CD14-positive monocyte (primary cell): ENCODE measurements at regions not wholly inside any gene's neighbourhood (a gene's known extent, or its start where the extent isn't known, plus 50 kb on each side); places are given as distances from the start of the nearest gene placed in this dataset.

Experiments
- DNase-seq, 3 donors: peaks; one replicate each; pipeline ENCODE4 v3.0.0-alpha.2; 2011 to 2022
- H2AFZ ChIP-seq: 2 replicates; pipeline ENCODE4 v1.6.0; 2012; ENCODE audit warnings: mild to moderate bottlenecking, low read depth, low read length, inconsistent platforms; ENCODE audit not compliant: insufficient read depth, poor library complexity, severe bottlenecking
- H3K27ac ChIP-seq, 2 donors: 1 replicate in 1 of 2; 2 replicates in 1 of 2; pipeline ENCODE4 v1.5.1; 2012 to 2013; ENCODE audit warnings: low read length in 2 of 2, control low read depth in 1 of 2, inconsistent platforms in 1 of 2, low read depth in 1 of 2, mild to moderate bottlenecking in 1 of 2
- H3K27me3 ChIP-seq, 2 donors: one replicate each; pipeline versions ENCODE4 v1.6.0 to v1.6.1; 2011 to 2013; ENCODE audit warnings: low read length in 2 of 2; ENCODE audit not compliant: control insufficient read depth in 2 of 2, insufficient read depth in 2 of 2
- H3K36me3 ChIP-seq, 2 donors: replicated peaks in 1 of 2; 1 replicate in 1 of 2; 2 replicates in 1 of 2; pipeline versions ENCODE4 v1.5.1 to v1.6.1; 2012 to 2013; ENCODE audit warnings: low read length in 2 of 2, control low read depth in 1 of 2, inconsistent platforms in 1 of 2, mild to moderate bottlenecking in 1 of 2; ENCODE audit not compliant: insufficient read depth in 2 of 2, control insufficient read depth in 1 of 2
- H3K4me1 ChIP-seq, 2 donors: 1 replicate in 1 of 2; 2 replicates in 1 of 2; pipeline versions ENCODE4 v1.5.1 to v1.6.1; 2012 to 2013; ENCODE audit warnings: low read length in 2 of 2, control low read depth in 1 of 2, inconsistent platforms in 1 of 2, mild to moderate bottlenecking in 1 of 2, moderate library complexity in 1 of 2; ENCODE audit not compliant: insufficient read depth in 2 of 2, control insufficient read depth in 1 of 2
- H3K4me2 ChIP-seq: replicated peaks from 2 replicates; pipeline ENCODE3; 2012; ENCODE audit warnings: low read length, moderate library complexity, mild to moderate bottlenecking; ENCODE audit not compliant: poor library complexity, severe bottlenecking; ENCODE audit errors: extremely low read depth
- H3K4me3 ChIP-seq, 3 experiments: fragments of 200-600 bp in 1 of 3; sonication (generic) in 1 of 3; replicated peaks in 1 of 3; 1 replicate in 2 of 3; 2 replicates in 1 of 3; pipeline ENCODE4 v1.5.1; 2011 to 2013; ENCODE audit warnings: low read length in 3 of 3, mild to moderate bottlenecking in 3 of 3, control low read depth in 2 of 3, low read depth in 2 of 3, inconsistent platforms in 1 of 3, moderate library complexity in 1 of 3
- H3K79me2 ChIP-seq: 2 replicates; pipeline ENCODE4 v1.6.0; 2012; ENCODE audit warnings: mild to moderate bottlenecking, control low read depth, inconsistent platforms, low read length, moderate library complexity; ENCODE audit not compliant: insufficient read depth
- H3K9ac ChIP-seq: 2 replicates; pipeline ENCODE4 v1.6.0; 2017; ENCODE audit warnings: low read length, mild to moderate bottlenecking; ENCODE audit not compliant: insufficient read depth, poor library complexity, severe bottlenecking
- H3K9me3 ChIP-seq, 2 donors: replicated peaks in 1 of 2; 1 replicate in 1 of 2; 2 replicates in 1 of 2; pipeline versions ENCODE4 v1.5.1 to v1.6.1; 2012 to 2013; ENCODE audit warnings: low read length in 2 of 2, control low read depth in 1 of 2; ENCODE audit not compliant: control insufficient read depth in 1 of 2, insufficient read depth in 1 of 2
- H4K20me1 ChIP-seq: 2 replicates; pipeline ENCODE4 v1.6.0; 2012; ENCODE audit warnings: mild to moderate bottlenecking, low read length, control low read depth, moderate library complexity; ENCODE audit not compliant: insufficient read depth
- H3K27ac Mint-ChIP-seq, 7 donors: one replicate each; pipeline ENCODE4 v1.8.0; 2020; ENCODE audit warnings: mild to moderate bottlenecking in 7 of 7, mixed read lengths in 7 of 7, moderate library complexity in 6 of 7, inconsistent platforms in 2 of 7
- H3K27me3 Mint-ChIP-seq, 3 donors: one replicate each; pipeline ENCODE4 v1.8.0; 2021 to 2022; ENCODE audit warnings: low read depth in 3 of 3, mild to moderate bottlenecking in 3 of 3, mixed read lengths in 3 of 3, moderate library complexity in 3 of 3, inconsistent platforms in 1 of 3
- H3K36me3 Mint-ChIP-seq, 2 donors: one replicate each; pipeline ENCODE4 v1.8.0; 2020; ENCODE audit warnings: mixed read lengths in 2 of 2, inconsistent platforms in 1 of 2, mild to moderate bottlenecking in 1 of 2
- H3K4me1 Mint-ChIP-seq: one replicate; pipeline ENCODE4 v1.8.0; 2020; ENCODE audit warnings: mild to moderate bottlenecking, mixed read lengths
- H3K4me3 Mint-ChIP-seq, 2 donors: one replicate each; pipeline ENCODE4 v1.8.0; 2020; ENCODE audit warnings: mild to moderate bottlenecking in 2 of 2, mixed read lengths in 2 of 2, moderate library complexity in 1 of 2
- H3K9me3 Mint-ChIP-seq, 7 donors: one replicate each; pipeline ENCODE4 v1.8.0; 2020 to 2022; ENCODE audit warnings: mixed read lengths in 7 of 7, mild to moderate bottlenecking in 6 of 7, moderate library complexity in 6 of 7, inconsistent platforms in 2 of 7
- WGBS: methylation state at CpG from one replicate; pipeline ENCODE4 v1.1.5; 2013; ENCODE audit warnings: missing lambda C conversion rate; ENCODE audit not compliant: insufficient coverage; 5-methylcytosine and 5-hydroxymethylcytosine counted together
- intact Hi-C, 2 donors: fragments of 100-400 bp; cut with micrococcal nuclease; formaldehyde crosslinking; loops; one replicate each; pipeline versions ENCODE4 v1.15.0 to v1.15.1; 2023
- TF ChIP-seq, protein P1 (sequence below): fragments of 200-600 bp; IDR thresholded peaks from one replicate; pipeline ENCODE4 v1.8.0; 2022; ENCODE audit warnings: antibody characterized with exemption, mild to moderate bottlenecking

DNA sequence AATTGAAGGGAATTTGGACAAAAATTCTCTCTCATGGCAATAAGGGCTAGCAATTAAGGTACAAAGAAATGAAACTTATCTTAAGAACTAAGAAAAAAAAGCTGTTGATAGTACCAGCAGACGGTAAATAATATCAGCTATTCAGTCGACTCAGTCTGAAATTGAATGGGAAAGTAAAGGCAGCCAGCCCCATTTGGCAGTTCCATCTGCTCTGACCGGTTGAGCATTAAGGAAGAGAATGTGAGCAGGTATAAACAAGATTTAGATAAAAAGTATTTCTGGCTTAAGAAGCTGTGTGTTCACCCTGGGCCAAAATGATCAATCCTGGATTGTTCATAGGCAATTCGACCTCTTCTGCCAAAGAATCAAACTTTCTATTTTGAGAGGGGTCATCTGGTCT, 154.6 kb upstream of the NPVF start:
- 87% methylated on average over 3 of the region's 4 CpGs for WGBS
- intact Hi-C loops, result no loop called here
- Histone ChIP-seq H4K20me1 (no peaks in the 10 kb centered on the region), H3K9ac (no peak overlapping the region), H2AFZ (no peak overlapping the region), H3K27me3 (peaks cover 0 to 2% of the 10 kb centered on the region in 2 donors), H3K79me2 (no peaks in the 10 kb centered on the region), H3K4me1 (no peaks in the 10 kb centered on the region), H3K4me2 (no peak overlapping the region), H3K9me3 (no peaks in the 10 kb centered on the region), H3K27ac (no peak overlapping the region), H3K36me3 (no peaks in the 10 kb centered on the region), H3K4me3 (no peak overlapping the region)
- TF ChIP-seq, protein P1, sequence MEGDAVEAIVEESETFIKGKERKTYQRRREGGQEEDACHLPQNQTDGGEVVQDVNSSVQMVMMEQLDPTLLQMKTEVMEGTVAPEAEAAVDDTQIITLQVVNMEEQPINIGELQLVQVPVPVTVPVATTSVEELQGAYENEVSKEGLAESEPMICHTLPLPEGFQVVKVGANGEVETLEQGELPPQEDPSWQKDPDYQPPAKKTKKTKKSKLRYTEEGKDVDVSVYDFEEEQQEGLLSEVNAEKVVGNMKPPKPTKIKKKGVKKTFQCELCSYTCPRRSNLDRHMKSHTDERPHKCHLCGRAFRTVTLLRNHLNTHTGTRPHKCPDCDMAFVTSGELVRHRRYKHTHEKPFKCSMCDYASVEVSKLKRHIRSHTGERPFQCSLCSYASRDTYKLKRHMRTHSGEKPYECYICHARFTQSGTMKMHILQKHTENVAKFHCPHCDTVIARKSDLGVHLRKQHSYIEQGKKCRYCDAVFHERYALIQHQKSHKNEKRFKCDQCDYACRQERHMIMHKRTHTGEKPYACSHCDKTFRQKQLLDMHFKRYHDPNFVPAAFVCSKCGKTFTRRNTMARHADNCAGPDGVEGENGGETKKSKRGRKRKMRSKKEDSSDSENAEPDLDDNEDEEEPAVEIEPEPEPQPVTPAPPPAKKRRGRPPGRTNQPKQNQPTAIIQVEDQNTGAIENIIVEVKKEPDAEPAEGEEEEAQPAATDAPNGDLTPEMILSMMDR, result no peak
- DNase-seq, result no peak
- H3K9me3 Mint-ChIP-seq, result no peaks in the 10 kb centered on the region
- H3K27me3 Mint-ChIP-seq, result peaks cover 4 to 13% (median 8%) of the 10 kb centered on the region in 3 donors
- H3K4me3 Mint-ChIP-seq, result no peak overlapping the region
- H3K4me1 Mint-ChIP-seq, result no peaks in the 10 kb centered on the region
- no peak overlapping the region for H3K27ac Mint-ChIP-seq
- no peaks in the 10 kb centered on the region for H3K36me3 Mint-ChIP-seq

DNA sequence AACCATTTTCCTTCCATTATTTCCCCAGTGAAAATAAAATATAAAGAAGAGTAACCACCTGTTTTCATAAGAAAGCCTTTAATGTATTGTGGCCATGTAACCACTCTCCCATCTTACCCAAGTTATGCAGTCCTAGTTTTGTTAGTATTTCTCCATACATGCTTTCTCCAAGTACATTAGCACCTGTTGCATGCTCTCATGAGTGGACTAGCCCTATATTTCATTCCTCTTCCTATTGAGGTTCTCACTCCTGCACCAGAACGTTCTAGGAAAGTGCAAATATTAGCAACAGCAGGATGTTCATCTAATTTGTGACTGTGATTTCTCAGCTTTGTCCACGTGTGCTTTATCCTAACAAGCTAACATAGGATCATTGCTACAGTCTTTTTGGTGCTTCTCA, 155.1 kb upstream of the NPVF start:
- peaks cover 6 to 11% (median 7%) of the 10 kb centered on the region in 3 donors for H3K27me3 Mint-ChIP-seq
- Histone ChIP-seq H3K4me1 (no peaks in the 10 kb centered on the region), H3K36me3 (no peaks in the 10 kb centered on the region), H3K79me2 (no peaks in the 10 kb centered on the region), H3K9me3 (no peaks in the 10 kb centered on the region), H2AFZ (no peak overlapping the region), H3K27ac (no peak overlapping the region), H3K27me3 (peaks cover 0 to 2% of the 10 kb centered on the region in 2 donors), H3K4me3 (no peak overlapping the region), H3K4me2 (no peak overlapping the region), H4K20me1 (no peaks in the 10 kb centered on the region), H3K9ac (no peak overlapping the region)
- intact Hi-C loops, result no loop called here
- H3K27ac Mint-ChIP-seq, result no peak overlapping the region
- no CpG with 5 or more reads among the region's 2 CpGs for WGBS
- H3K4me1 Mint-ChIP-seq, result no peaks in the 10 kb centered on the region
- no peaks in the 10 kb centered on the region for H3K9me3 Mint-ChIP-seq
- no peaks in the 10 kb centered on the region for H3K36me3 Mint-ChIP-seq
- DNase-seq, result no peak
- TF ChIP-seq, protein P1, result no peak
- H3K4me3 Mint-ChIP-seq, result no peak overlapping the region
